ENCODE measurements at regions not wholly inside any gene's neighbourhood (a gene's known extent, or its start where the extent isn't known, plus 50 kb on each side); places are given as distances from the start of the nearest gene placed in this dataset.

- FAIRE-seq, result no peak
Observed at GRCh38 chr11:36807871-36808270, 209.8 kb upstream of the RAG2 start.

GRCh38 chr11:36803084-36803483, 205.0 kb upstream of the RAG2 start:
- FAIRE-seq, result no peak

DNA sequence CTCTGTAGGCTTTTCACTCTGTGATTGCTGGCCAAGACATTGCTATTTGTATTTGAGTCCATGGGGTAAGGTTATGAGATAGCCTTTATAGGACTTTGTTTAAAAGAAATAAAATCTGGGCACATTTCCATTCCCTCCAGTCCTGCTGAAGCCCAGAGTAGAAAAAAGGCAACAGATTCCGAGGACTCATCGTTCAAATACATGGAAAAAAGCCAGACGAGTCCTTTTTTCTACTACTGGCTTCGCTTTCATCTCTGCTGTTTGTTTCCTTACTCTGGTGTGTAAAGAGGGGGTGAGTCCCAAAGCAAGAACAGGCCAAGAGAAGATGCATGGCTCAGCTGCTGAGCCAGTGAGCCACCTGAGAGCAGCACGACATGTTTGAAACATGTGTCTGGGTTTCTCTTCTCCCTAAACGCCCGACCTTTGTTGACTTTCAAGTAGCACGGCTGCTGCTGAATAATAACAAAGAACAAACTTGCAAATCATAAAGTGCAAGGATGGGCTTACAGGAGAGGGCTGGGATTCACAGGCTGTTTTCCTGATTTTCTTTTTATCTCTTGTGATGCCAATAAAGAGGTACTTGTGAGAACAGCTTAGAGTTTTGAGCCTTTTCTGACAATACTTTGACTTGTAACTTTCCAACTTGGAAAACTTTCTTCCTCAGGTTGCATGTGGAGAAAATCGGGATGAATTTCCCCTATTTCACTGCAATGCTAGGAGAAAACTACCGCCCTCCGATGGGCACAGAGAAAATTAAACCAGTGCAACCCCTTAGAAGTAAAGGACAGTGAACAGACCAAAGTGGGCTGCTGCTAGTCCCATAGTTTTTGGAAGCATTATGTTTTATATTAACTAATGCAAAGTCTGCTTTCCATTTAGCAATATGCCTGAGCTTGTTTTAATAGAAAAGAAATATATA, 195.2 kb upstream of the RAG2 start:
- FAIRE-seq, result no peak

- no peak for FAIRE-seq
Observed at GRCh38 chr11:36791957-36792356, 193.9 kb upstream of the RAG2 start.

DNA sequence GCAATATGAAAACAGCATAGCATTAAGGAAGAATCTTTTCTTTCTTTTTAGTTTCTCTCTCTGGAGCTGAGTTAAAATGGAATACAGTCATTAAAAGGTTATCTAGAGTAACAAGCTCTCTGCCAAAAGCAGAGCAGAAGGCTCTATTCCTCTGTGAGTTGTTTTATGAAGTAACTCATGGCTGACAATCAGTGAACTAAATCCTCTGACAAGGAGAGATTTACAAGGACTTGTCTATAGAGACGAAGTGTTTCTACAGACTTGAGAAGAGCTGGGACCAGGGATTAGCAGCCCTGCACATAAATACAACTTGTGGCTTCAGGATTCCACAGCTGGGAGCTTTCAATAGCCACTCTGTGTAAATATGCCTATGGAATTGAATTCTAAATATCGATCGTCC, 192.5 kb upstream of the RAG2 start:
- FAIRE-seq, result no peak

DNA sequence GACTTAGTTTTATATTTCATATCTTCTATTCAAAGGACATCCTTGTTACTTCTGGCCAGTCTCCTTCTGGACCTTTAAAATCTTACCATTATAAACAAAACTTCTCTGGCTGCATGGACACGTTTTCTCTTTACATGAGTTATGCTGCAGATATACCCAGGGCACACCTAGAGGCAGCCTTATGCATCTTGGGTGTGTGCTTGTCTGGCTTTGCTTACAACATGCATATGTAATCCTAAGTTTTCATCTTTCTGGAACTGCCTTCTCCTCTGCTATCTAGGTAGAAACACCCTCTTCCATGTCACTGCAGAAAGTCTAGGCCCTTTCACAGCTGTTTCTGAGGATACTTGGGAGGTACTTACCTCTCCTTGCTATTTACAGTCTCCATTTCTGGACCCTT, 185.8 kb upstream of the RAG2 start:
- no peak for FAIRE-seq

- FAIRE-seq, result no peak
Observed at GRCh38 chr11:36779791-36780190, 181.8 kb upstream of the RAG2 start.

DNA sequence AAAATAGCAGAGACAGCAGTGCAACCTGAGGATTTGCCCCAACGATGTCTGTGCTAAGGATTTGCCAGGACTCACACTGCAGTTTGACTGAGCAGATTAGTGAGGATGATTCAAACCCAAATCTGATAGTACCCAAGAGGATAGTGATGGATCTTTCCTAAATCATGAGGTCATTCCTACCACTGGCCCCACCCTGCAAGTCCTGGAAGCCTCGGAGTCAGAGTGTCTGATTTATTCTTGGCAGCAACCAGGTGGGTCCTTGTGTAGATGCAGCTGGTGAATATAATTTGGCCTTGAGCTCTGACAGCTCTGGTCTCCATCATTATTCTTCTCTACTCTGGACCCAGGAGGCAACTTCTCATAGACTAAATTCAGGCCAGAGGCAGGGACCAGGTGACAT, 179.3 kb upstream of the RAG2 start:
- FAIRE-seq, result no peak

DNA sequence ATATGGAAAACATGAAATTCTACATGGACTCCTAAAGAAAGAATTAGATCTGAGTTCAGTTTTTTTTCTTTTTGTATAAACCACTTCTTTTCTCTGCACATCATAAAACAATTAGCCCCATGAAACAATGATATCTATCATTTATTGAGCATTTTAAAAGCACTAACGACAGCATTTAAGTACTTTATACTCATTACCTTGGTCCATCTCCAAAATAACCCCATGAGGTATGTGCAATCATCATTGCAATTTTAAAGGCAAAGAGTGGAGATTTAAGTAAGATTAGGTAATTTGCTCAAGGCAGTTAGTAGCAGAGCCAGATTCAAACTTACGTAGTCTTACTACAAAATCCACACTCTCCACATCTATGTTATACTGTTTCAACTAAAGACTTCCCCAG, 177.7 kb upstream of the RAG2 start:
- FAIRE-seq, result no peak

GRCh38 chr11:36775130-36775529, 177.1 kb upstream of the RAG2 start:
- no peak for FAIRE-seq

GRCh38 chr11:36774603-36775002, 176.6 kb upstream of the RAG2 start:
- FAIRE-seq, result no peak

DNA sequence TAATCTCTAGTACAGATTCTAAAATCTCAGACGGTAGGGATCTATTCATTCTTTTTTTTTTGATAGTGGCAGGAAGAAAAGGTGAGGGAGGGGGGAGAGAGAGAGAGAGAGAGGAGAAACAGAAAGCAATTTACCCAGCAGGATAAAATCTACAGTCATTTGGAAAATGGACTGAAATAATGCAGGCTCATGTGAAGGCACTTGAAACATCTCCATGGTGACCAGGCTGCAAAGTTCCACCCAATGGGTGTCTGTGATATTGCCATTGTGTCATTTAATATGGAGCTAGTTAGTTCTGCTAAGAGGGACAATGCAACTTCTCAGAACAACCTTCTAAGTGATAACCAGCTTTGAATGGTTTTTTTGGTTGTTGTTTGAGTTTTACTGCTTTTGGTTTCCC, 165.2 kb upstream of the RAG2 start:
- FAIRE-seq, result no peak

DNA sequence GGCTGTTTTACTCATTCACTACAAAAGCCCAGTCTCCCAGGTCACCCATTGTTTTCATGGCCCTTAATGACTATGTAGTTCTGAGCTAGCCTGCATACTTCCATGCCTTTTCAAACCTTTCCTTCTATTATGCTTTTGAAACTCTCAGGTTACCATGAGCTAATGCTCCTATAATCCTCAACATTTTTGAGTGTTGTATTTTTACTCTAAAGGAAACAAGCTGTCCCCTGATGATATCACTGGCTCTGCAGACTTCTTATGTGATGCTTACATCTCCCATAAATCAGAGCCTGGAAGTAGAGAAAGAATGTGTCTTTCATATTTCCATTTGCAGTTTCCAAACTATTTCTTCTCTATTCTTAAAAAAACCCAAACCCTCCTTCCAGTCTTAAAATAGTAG, 159.0 kb upstream of the RAG2 start:
- FAIRE-seq, result no peak

DNA sequence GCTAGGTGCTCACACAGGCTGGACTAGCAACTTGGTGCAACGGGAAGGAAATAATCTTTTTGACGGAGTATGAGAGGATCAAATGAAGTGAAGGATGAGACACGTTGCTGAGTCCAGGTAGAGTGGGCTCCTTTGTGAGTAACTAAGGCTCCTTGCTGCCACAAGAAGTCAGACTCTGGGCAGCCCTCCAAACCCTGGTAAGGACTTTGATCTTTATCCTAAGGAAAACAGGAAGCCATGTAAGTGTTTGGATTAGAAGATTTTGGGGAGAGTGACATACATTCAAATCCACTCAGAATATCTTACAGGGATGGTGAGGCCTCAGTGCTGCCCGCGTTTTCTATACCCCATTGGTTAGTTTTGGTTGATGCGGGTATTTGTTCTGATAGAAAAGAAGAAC, 155.9 kb upstream of the RAG2 start:
- no peak for FAIRE-seq

DNA sequence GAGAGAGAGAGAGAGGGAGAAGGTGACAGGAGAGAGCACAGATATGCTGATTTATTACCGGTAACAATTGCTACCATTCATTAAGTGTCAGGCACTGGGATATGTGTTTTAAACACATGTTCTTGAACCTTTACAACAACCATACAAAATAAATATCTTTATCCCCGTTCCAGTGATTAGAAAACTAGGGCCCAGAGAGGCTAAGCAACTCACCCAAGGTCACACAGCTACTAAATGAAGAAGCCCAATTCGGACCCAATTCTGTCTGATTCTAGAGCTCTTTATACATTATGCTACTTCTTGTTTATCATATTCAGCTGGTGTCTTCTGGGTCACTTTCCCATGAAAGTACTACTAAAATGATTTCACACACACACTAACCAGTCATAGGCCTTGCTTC, 154.0 kb upstream of the RAG2 start:
- FAIRE-seq, result no peak

GRCh38 chr11:36751335-36751781, 153.3 kb upstream of the RAG2 start:
- no peak for FAIRE-seq

DNA sequence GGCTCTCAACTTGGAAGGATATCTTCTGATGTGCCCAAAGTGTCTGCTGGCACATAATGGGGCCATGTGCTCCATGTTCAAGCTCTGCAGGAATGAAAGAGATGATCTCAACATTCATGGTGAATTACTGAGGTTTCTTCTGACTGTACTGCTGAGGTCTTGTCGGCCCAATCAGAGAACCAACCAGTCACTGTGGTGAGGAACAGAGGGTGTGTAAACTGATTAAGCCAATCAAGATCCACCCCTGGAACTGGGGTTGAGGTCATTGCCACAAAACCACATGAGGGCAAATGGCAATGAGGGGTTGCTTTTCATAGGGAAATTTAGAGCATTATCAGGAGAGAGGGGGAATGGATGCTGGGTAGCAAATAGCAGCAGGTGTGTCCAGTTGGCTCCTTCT, 152.3 kb upstream of the RAG2 start:
- no peak for FAIRE-seq

GRCh38 chr11:36748836-36749235, 150.8 kb upstream of the RAG2 start:
- no peak for FAIRE-seq

DNA sequence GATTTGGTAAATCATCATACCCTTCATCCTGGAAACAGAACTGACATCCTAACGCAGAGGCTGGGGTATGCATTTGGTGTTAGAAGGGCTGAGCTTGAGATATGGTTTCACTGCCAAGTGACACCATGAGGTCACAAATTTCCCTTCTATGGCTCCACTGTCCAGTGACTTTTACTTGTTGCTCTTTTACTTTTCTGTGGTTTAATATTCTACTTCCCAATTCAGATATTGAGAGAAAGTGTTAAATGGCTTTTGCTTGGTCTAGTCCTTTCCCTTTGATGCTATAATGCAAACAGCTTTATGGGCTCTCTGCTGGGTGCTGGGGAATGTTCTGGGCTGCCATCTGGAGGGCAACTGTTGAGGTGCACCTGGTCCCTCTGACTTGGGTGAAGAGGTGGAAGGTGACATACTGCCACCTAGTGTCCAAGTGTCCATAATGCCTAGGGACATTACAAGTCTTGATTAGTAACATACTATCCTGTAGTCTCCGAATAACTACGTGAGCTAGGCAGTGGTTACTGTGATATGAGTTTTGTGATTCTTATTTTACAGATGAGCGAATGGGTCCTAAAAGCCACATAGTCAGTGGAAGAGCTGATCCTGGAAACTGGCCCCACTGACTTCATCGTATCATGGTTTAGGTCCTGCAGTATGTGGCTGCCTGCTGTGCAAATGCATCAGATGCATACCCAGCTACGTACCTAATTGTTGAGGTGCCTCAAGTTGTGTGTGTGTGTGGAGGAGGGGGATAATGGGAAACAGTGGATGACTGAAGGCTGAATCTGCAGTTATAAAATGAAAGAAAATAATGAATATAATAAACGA, 149.1 kb upstream of the RAG2 start:
- no peak for FAIRE-seq

DNA sequence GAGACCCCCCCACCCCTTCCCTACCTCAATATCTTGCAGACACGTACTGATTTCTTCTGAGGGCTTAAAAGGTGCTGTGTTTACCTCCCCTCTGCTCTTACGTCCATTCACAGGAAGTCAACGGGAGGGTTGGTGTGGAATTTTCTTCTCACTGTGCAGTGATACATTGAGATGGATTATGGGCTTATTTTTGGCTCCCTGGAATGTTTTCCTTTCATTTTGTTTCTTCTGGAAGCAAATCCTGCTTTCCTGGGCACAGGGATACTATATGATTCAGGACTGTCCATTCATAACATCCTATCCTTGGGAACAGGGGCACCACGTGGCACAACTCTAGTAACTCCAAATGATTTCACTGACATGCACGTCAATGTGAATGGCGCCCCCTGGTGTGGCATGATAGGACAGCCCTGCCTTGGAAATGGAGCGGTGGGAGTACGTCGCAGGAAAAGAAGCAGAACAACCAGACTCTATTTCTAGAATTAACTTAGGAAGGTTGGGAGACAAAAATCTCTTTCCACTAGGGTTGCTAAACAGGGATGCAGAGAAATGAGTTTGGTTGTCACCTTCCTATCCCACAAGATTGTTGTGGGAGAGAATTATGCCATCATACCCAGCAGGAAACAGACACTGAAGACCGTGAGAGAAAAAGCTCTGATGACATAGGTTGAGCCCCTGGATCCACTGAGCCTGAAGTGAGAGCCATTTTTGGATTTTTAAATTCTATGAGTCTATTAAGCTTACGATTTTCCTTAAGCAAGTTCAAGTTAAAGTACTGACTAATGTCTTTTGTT, 146.5 kb upstream of the RAG2 start:
- no peak for FAIRE-seq

DNA sequence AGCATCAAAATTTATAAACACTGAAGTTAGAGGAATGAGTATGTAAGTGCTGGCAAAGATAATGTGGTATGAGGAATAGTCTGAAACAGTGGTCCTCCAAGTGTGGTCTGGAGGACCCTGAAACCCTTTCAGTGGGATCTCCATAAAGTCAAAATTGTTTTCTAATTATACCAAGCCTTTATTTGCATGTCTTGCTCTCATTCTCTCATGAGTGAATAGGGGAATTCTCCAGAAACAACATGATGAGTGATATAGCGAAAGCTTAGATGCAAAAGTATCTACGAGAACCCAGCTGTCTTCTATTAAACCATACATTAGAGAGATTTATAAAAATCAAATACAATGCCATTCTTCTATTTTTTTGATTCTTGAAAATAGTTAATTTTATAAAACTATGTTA, 145.0 kb upstream of the RAG2 start:
- no peak for FAIRE-seq

DNA sequence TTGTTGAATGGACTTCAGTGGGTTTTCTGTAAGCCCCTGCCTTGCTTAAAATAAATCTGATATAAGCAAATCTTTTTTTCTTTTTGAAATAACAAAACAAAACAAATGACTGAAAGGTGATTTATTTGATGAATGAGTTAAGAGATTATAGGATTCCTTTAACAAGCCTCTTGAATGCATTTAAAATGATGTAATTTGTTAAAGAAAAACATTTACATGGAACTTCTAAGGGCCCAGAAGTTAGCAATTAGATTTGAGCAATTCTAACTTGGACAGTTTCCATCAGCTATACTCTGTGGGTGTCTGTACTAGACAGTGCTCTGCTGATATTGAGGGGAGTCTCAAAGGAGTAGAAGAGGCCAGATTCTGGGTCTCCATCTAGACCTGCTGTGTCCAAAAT, 143.5 kb upstream of the RAG2 start:
- no peak for FAIRE-seq

DNA sequence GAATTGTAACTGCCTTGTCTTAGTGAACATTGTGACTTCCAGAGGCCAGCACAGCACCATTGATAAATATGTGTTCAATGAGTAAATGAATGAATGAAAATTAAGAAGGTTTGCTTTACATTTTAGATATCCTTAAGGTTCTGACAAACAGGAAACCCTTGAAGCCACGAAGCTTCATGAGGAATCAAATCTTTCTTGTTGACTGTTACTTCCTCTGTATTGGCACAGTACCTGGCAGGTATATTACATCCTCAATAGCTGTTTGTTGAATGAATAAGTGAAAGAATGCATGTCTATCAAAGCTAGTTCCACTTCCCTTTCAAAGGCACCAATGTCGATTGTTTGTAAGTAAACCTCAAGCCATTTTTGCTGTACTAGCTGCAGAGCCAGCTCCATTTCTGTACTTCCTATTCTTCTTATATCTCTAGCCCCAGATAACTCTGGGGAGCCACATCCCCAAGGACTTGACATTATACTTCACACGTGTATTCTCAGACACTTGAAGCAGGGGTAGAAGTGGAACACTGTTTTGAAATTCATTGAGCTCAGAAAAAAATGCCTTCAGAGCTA, 140.3 kb upstream of the RAG2 start:
- FAIRE-seq, result no peak
